Activated naive CD4-positive, alpha-beta T cell treated with anti-CD3 and anti-CD28 coated beads for 36 hours (primary cell): ENCODE measurements at regions not wholly inside any gene's neighbourhood (a gene's known extent, or its start where the extent isn't known, plus 50 kb on each side); places are given as distances from the start of the nearest gene placed in this dataset.
A peak's percentile ranks its signal among the peaks of the same experiment; 100 is the strongest.
"Not testable (repeated sequence)": the region's sequence is repeated elsewhere in the genome, so short reads cannot be mapped to it uniquely, and the experiment has no call there.

Source experiments
- CTCF ChIA-PET: fragments of 350-600 bp; sonication (Branson Sonifier 250); formaldehyde crosslinking; loops from one replicate; lab custom pipeline; 2021; ENCODE audit warnings: antibody characterized with exemption; lab: Charles Lee
- DNase-seq: peaks from one replicate; pipeline ENCODE4 v3.0.0-alpha.2; 2020
- H3K27ac Mint-ChIP-seq: one replicate; pipeline ENCODE4 v1.8.0; 2021; ENCODE audit warnings: mild to moderate bottlenecking, mixed read lengths
- H3K27me3 Mint-ChIP-seq: one replicate; pipeline ENCODE4 v1.8.0; 2021; ENCODE audit warnings: low read depth, mixed read lengths
- H3K36me3 Mint-ChIP-seq: one replicate; pipeline ENCODE4 v1.8.0; 2021; ENCODE audit warnings: low read depth, mixed read lengths
- H3K4me1 Mint-ChIP-seq: one replicate; pipeline ENCODE4 v1.8.0; 2021; ENCODE audit warnings: low read depth, mixed read lengths
- H3K4me3 Mint-ChIP-seq: one replicate; pipeline ENCODE4 v1.8.0; 2021; ENCODE audit warnings: mild to moderate bottlenecking, moderate library complexity, mixed read lengths
- H3K9me3 Mint-ChIP-seq: one replicate; pipeline ENCODE4 v1.8.0; 2021; ENCODE audit warnings: mixed read lengths
- intact Hi-C: fragments of 100-400 bp; cut with micrococcal nuclease; formaldehyde crosslinking; loops from one replicate; pipeline ENCODE4 v1.15.1; 2023

DNA sequence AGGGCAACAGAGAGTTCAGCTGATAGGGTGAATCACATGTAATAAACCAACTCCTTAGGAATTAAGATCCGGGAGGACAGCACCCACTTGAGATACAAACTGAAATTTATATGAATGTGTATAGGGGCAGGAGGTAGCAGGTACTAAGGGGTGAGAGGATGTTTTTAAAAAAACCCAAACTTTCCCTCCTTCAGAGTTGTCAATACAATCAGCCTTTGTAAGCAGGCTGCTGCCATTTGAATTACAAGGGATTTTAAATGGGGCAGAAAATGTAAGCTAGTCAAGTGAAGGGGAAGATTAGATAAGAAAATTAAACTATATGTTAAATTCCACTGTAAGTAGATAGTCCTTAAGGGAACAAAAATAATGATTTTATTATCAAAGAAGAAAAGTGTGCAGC lies 1239.7 kb upstream of the CELF4 start:
- Mint-ChIP-seq H3K4me1 (no peaks in the 10 kb centered on the region), H3K4me3 (no peak overlapping the region), H3K27me3 (no peaks in the 10 kb centered on the region), H3K36me3 (no peaks in the 10 kb centered on the region), H3K27ac (no peak overlapping the region), H3K9me3 (no peaks in the 10 kb centered on the region)
- no peak for DNase-seq
- CTCF ChIA-PET: no interaction called here
- intact Hi-C loops: no loop called here

DNA sequence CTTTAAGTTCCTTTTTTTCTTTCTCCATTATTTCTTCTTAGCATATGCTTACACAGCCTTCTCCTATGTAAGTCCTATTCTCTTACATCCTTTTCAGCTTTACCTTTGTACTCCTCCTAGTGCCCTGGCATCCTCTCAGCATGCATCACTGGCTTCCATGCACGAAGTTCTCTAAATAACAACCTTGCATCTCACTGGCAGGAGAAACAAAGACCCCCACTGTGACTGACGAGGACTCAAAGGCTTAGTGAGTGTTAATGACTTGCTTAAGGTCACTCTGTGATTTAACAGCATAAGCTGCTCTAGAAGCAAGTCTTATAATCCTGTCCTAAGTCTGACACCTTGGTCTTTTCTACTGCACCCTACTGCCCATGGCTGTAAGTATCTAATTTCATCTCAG lies 1236.0 kb upstream of the CELF4 start:
- Mint-ChIP-seq H3K36me3 (no peaks in the 10 kb centered on the region), H3K9me3 (no peaks in the 10 kb centered on the region), H3K27me3 (no peaks in the 10 kb centered on the region), H3K27ac (no peak overlapping the region), H3K4me3 (no peak overlapping the region), H3K4me1 (no peaks in the 10 kb centered on the region)
- CTCF ChIA-PET: no interaction called here
- DNase-seq: no peak
- intact Hi-C loops: no loop called here

DNA sequence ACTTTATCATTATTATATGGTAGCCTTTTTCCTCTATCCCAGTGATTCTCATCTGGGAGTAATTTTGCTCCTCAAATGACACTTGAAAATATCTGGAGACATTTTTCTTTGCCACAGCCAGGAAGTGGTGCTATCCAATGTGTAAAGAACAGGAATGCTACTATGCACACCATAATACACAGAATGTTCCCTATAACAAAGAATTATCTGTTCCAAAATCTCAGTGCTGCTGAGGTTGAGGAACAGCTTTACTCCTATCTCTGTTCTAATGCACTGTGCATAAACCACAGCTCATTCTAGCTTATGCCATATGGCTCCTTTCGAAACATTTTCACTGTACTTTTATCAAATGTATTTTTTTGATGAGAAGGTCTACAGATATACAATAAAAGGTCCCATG lies 1231.2 kb upstream of the CELF4 start:
- H3K9me3 Mint-ChIP-seq: no peaks in the 10 kb centered on the region

DNA sequence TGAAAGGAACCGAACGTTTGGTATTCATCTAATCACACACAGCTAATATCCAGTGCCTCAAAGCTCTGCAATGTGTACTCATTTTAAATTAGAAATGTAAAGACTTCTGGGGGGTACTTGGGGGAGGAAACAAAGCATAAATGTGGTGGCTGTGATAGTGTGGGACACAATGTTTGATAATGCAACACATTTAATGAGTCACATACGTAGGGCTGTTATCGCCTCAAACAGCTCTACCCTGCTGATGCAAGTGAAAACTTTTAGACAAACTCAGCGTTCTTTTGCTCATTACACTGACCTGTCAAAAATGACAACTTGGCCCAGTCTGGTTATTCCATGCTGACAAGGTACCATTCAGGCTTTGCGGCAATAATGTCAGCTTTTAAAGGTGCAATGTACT lies 1227.1 kb upstream of the CELF4 start:
- Mint-ChIP-seq H3K27ac (no peak overlapping the region), H3K36me3 (no peaks in the 10 kb centered on the region), H3K4me1 (no peaks in the 10 kb centered on the region), H3K27me3 (no peaks in the 10 kb centered on the region), H3K9me3 (no peaks in the 10 kb centered on the region), H3K4me3 (no peak overlapping the region)
- no peak for DNase-seq
- CTCF ChIA-PET: no interaction called here
- intact Hi-C loops: no loop called here

More for the DNA sequence above, 1231.2 kb upstream of the CELF4 start:
- Mint-ChIP-seq H3K27me3 (no peaks in the 10 kb centered on the region), H3K27ac (no peak overlapping the region), H3K36me3 (no peaks in the 10 kb centered on the region), H3K4me1 (no peaks in the 10 kb centered on the region), H3K4me3 (no peak overlapping the region)
- intact Hi-C loops: no loop called here
- no peak for DNase-seq
- CTCF ChIA-PET: interaction anchor here (0.6 kb wide), 1 partner anchor 142 kb away, joined by 4 read pairs; no protein-coding TSS in a partner anchor

GRCh38 chr18:38790786-38791185 lies 1225.2 kb upstream of the CELF4 start:
- H3K27ac Mint-ChIP-seq: no peak overlapping the region
- DNase-seq: no peak

GRCh38 chr18:38790303-38790702 lies 1224.7 kb upstream of the CELF4 start:
- peak; percentile 15 for DNase-seq
- Mint-ChIP-seq H3K27ac (no peak overlapping the region), H3K9me3 (no peaks in the 10 kb centered on the region), H3K36me3 (no peaks in the 10 kb centered on the region), H3K4me1 (no peaks in the 10 kb centered on the region), H3K27me3 (no peaks in the 10 kb centered on the region), H3K4me3 (no peak overlapping the region)
- CTCF ChIA-PET: no interaction called here
- intact Hi-C loops: loop anchor here (1.0 kb wide), 1 partner anchor 245 kb away; no protein-coding TSS in a partner anchor

More at GRCh38 chr18:38790786-38791185, 1225.2 kb upstream of the CELF4 start:
- intact Hi-C loops: loop anchor here (1.0 kb wide), 1 partner anchor 245 kb away; no protein-coding TSS in a partner anchor
- Mint-ChIP-seq H3K4me1 (no peaks in the 10 kb centered on the region), H3K9me3 (no peaks in the 10 kb centered on the region), H3K36me3 (no peaks in the 10 kb centered on the region), H3K4me3 (no peak overlapping the region), H3K27me3 (no peaks in the 10 kb centered on the region)
- CTCF ChIA-PET: no interaction called here

DNA sequence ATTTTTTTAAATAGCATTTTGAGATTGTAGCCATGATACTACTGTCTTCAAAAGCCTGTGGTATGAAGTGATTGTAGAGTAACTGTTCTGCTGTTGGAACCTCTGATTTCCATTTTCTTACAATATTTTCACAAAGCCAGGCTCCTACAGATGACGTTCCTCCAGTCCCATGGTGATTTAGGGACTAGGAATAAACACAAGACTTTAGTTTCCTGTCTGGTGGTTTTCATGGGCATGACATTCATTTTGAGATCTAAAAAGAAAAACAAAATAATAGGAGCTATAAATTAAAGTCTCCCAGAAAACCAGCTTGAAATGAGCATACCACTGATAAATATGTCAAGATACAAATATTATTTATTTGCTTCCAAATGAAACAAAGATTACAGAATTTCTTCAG lies 1223.5 kb upstream of the CELF4 start:
- no peaks in the 10 kb centered on the region for H3K36me3 Mint-ChIP-seq
- intact Hi-C loops: no loop called here
- CTCF ChIA-PET: no interaction called here
- H3K4me1 Mint-ChIP-seq: no peaks in the 10 kb centered on the region
- no peaks in the 10 kb centered on the region for H3K27me3 Mint-ChIP-seq
- no peak for DNase-seq
- H3K4me3 Mint-ChIP-seq: no peak overlapping the region
- H3K27ac Mint-ChIP-seq: no peak overlapping the region
- no peaks in the 10 kb centered on the region for H3K9me3 Mint-ChIP-seq

DNA sequence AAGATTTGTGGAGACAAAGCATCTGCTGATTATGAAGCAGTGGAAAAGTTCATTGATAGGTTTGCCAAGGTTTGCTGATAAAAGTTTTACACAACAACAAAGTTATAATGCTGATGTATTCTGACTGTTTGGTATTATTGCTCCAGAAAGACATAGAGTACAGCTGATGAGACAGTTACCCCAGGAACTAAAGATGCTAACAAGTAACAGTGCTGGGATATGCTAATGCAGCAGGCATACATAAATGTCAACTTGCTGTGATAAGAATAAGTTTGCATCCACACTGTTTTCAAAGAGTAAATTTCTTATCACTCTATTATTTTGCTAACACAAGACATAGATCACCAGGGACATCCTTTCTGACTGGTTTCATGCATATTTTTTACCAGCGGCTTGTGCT lies 1221.3 kb upstream of the CELF4 start:
- peaks cover 3% of the 10 kb centered on the region for H3K9me3 Mint-ChIP-seq
- intact Hi-C loops: no loop called here
- no peaks in the 10 kb centered on the region for H3K4me1 Mint-ChIP-seq
- DNase-seq: no peak
- no peak overlapping the region for H3K27ac Mint-ChIP-seq
- H3K27me3 Mint-ChIP-seq: no peaks in the 10 kb centered on the region
- no peak overlapping the region for H3K4me3 Mint-ChIP-seq
- no peaks in the 10 kb centered on the region for H3K36me3 Mint-ChIP-seq
- CTCF ChIA-PET: no interaction called here

GRCh38 chr18:38771620-38772019 lies 1206.0 kb upstream of the CELF4 start:
- H3K4me3 Mint-ChIP-seq, intact Hi-C loops, H3K4me1 Mint-ChIP-seq, CTCF ChIA-PET, H3K36me3 Mint-ChIP-seq, H3K9me3 Mint-ChIP-seq, H3K27ac Mint-ChIP-seq, DNase-seq, H3K27me3 Mint-ChIP-seq: not testable (repeated sequence)

DNA sequence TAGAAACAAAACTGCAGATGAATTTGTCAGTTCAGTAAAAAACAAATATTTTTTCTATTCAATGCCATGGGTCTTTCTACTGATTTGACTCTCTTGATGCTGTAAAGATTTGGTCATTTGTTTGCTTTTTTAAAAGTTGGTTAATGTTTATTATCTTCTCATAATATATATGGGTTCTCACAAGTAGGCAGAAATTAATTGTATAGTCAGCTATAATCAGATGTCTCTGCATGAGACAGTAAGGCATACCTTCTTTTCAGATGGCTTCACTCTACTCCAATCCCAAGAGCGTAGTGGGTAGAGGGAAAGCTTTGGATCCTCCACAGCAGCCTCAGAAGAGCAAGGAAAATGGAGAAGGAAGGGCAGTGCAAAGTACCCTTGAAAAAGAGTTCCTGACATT lies 1202.9 kb upstream of the CELF4 start:
- no peak for DNase-seq
- Mint-ChIP-seq H3K27ac (no peak overlapping the region), H3K4me3 (no peak overlapping the region), H3K9me3 (peaks cover 5% of the 10 kb centered on the region), H3K4me1 (peaks cover 10% of the 10 kb centered on the region), H3K27me3 (peaks cover 3% of the 10 kb centered on the region), H3K36me3 (no peaks in the 10 kb centered on the region)
- intact Hi-C loops: no loop called here
- CTCF ChIA-PET: no interaction called here

- H3K4me1 Mint-ChIP-seq: no peaks in the 10 kb centered on the region
- no peak overlapping the region for H3K27ac Mint-ChIP-seq
- H3K4me3 Mint-ChIP-seq: no peak overlapping the region
- CTCF ChIA-PET: no interaction called here
- peaks cover 8% of the 10 kb centered on the region for H3K27me3 Mint-ChIP-seq
- DNase-seq: no peak
- no peaks in the 10 kb centered on the region for H3K36me3 Mint-ChIP-seq
- intact Hi-C loops: no loop called here
- peaks cover 5% of the 10 kb centered on the region for H3K9me3 Mint-ChIP-seq
Observed at GRCh38 chr18:38759457-38759856, 1193.9 kb upstream of the CELF4 start.

DNA sequence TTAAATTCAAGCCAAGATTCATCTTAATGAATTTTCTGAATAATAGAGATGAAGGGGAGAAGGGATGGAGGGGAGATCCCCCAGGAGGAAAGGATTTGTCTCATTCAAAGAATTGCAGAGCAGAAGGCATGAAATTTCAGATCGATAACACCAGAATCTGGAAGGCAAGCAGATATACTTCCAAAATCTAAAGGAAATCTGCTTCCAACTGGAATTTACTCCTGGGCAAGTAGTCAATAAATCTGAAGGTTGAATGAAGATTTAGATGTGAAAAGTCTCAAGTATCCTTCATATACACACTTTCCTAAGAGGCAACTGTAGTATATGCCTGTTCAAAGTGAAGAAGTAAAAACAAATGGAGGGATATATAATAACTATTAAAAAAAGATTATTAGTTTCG lies 1190.8 kb upstream of the CELF4 start:
- Mint-ChIP-seq H3K4me1 (peaks cover 7% of the 10 kb centered on the region), H3K27ac (no peak overlapping the region), H3K9me3 (peaks cover 3% of the 10 kb centered on the region), H3K27me3 (peaks cover 8% of the 10 kb centered on the region), H3K4me3 (no peak overlapping the region), H3K36me3 (no peaks in the 10 kb centered on the region)
- intact Hi-C loops: no loop called here
- DNase-seq: no peak
- CTCF ChIA-PET: no interaction called here

DNA sequence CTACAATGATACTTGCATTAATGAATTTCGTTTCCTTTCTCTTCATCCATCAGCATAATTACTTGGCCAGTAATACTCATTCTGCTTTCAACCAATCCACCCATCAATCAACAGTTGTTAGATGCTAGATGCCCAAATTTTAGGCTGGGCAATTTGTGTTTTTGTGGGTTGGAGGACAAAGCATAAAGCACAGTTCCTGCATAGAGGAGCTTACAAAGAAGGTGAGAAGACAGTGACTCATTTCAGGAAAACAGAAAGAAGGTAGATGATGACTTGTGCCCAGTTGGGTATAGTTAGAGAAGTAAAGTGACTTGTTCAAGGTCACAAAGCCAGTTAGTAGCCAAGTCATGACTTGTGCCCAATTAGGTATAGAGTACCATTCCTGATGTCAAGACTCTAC lies 1186.8 kb upstream of the CELF4 start:
- Mint-ChIP-seq H3K27me3 (peaks cover 4% of the 10 kb centered on the region), H3K27ac (no peak overlapping the region), H3K9me3 (no peaks in the 10 kb centered on the region), H3K4me3 (no peak overlapping the region), H3K4me1 (peaks cover 11% of the 10 kb centered on the region), H3K36me3 (no peaks in the 10 kb centered on the region)
- DNase-seq: no peak
- CTCF ChIA-PET: no interaction called here
- intact Hi-C loops: loop anchor here (5.0 kb wide), 1 partner anchor 105 kb away; no protein-coding TSS in a partner anchor
